MM.1S (cell line): ENCODE measurements at regions not wholly inside any gene's neighbourhood (a gene's known extent, or its start where the extent isn't known, plus 50 kb on each side); places are given as distances from the start of the nearest gene placed in this dataset.

ENCODE experiments used
- DNase-seq: peaks from one replicate; pipeline ENCODE4 v3.0.0-alpha.2; 2015
- H2AFZ ChIP-seq: fragments of 300-600 bp; sonication (generic); 2 replicates; pipeline ENCODE4 v1.6.0; 2016; ENCODE audit warnings: antibody characterized with exemption, low read length
- H3F3A ChIP-seq: fragments of 300-600 bp; sonication (generic); 2 replicates; pipeline ENCODE4 v1.6.1; 2016; ENCODE audit warnings: mild to moderate bottlenecking, antibody characterized with exemption, low read length, moderate library complexity, mixed read lengths; ENCODE audit not compliant: insufficient read depth
- H3K27ac ChIP-seq: fragments of 300-600 bp; sonication (generic); 2 replicates; pipeline ENCODE4 v1.5.1; 2016; ENCODE audit warnings: mild to moderate bottlenecking, low read length
- H3K27me3 ChIP-seq: fragments of 300-600 bp; sonication (generic); replicated peaks from 2 replicates; pipeline ENCODE4 v1.6.0; 2016; ENCODE audit warnings: low read length; ENCODE audit not compliant: insufficient read depth
- H3K36me3 ChIP-seq: fragments of 300-600 bp; sonication (generic); replicated peaks from 2 replicates; pipeline ENCODE4 v1.6.1; 2016; ENCODE audit warnings: mild to moderate bottlenecking, low read length, mixed read lengths; ENCODE audit not compliant: insufficient read depth
- H3K4me1 ChIP-seq: fragments of 300-600 bp; sonication (generic); 2 replicates; pipeline ENCODE4 v1.6.1; 2016; ENCODE audit warnings: low read length, mixed read lengths
- H3K4me2 ChIP-seq: fragments of 300-600 bp; sonication (generic); 2 replicates; pipeline ENCODE4 v1.6.0; 2016; ENCODE audit warnings: low read depth, low read length
- H3K4me3 ChIP-seq: fragments of 300-600 bp; sonication (generic); 2 replicates; pipeline ENCODE4 v1.5.1; 2016; ENCODE audit warnings: low read length, mixed read lengths
- H3K79me2 ChIP-seq: fragments of 300-600 bp; sonication (generic); 2 replicates; pipeline ENCODE4 v1.6.1; 2016; ENCODE audit warnings: mixed run types, low read length, mixed read lengths
- H3K9ac ChIP-seq: fragments of 300-600 bp; sonication (generic); 2 replicates; pipeline ENCODE4 v1.6.1; 2016; ENCODE audit warnings: low read length, mixed read lengths
- H3K9me2 ChIP-seq: fragments of 300-600 bp; sonication (generic); replicated peaks from 2 replicates; pipeline ENCODE4 v1.6.1; 2016; ENCODE audit warnings: mild to moderate bottlenecking, low read length, mixed read lengths; ENCODE audit not compliant: insufficient read depth
- H3K9me3 ChIP-seq: fragments of 300-600 bp; sonication (generic); replicated peaks from 2 replicates; pipeline ENCODE4 v1.6.1; 2016; ENCODE audit warnings: mild to moderate bottlenecking, low read length, mixed read lengths; ENCODE audit not compliant: insufficient read depth
- H4K20me1 ChIP-seq: fragments of 300-600 bp; sonication (generic); 2 replicates; pipeline ENCODE4 v1.6.1; 2016; ENCODE audit warnings: mild to moderate bottlenecking, low read length, moderate library complexity, mixed read lengths; ENCODE audit not compliant: insufficient read depth
- EZH2 ChIP-seq: fragments of 300-600 bp; sonication (generic); optimal IDR thresholded peaks from 2 replicates; pipeline ENCODE3; 2017; ENCODE audit warnings: low read depth, mild to moderate bottlenecking, antibody characterized with exemption, low read length, mixed read lengths
- EZH2phosphoT487 ChIP-seq: fragments of 300-600 bp; sonication (generic); IDR thresholded peaks from 2 replicates; pipeline ENCODE4 v1.6.1; 2018; ENCODE audit warnings: antibody characterized with exemption, low read length
- TF ChIP-seq, protein P1 (sequence below): fragments of 300-600 bp; sonication (generic); IDR thresholded peaks from 2 replicates; pipeline ENCODE4 v1.5.1; 2016; ENCODE audit warnings: antibody characterized with exemption, low read length, mixed read lengths

- DNase-seq = no peak
- Histone ChIP-seq H3K36me3 (no peaks in the 10 kb centered on the region), H4K20me1 (no peaks in the 10 kb centered on the region), H3K27ac (no peak overlapping the region), H3K9me3 (no peaks in the 10 kb centered on the region), H3K4me1 (no peaks in the 10 kb centered on the region), H2AFZ (no peak overlapping the region), H3F3A (no peaks in the 10 kb centered on the region), H3K4me3 (no peak overlapping the region), H3K27me3 (no peaks in the 10 kb centered on the region), H3K9ac (no peak overlapping the region), H3K79me2 (no peaks in the 10 kb centered on the region), H3K9me2 (no peaks in the 10 kb centered on the region), H3K4me2 (no peak overlapping the region)
- TF ChIP-seq EZH2phosphoT487 = no peak
- TF ChIP-seq, protein P1, sequence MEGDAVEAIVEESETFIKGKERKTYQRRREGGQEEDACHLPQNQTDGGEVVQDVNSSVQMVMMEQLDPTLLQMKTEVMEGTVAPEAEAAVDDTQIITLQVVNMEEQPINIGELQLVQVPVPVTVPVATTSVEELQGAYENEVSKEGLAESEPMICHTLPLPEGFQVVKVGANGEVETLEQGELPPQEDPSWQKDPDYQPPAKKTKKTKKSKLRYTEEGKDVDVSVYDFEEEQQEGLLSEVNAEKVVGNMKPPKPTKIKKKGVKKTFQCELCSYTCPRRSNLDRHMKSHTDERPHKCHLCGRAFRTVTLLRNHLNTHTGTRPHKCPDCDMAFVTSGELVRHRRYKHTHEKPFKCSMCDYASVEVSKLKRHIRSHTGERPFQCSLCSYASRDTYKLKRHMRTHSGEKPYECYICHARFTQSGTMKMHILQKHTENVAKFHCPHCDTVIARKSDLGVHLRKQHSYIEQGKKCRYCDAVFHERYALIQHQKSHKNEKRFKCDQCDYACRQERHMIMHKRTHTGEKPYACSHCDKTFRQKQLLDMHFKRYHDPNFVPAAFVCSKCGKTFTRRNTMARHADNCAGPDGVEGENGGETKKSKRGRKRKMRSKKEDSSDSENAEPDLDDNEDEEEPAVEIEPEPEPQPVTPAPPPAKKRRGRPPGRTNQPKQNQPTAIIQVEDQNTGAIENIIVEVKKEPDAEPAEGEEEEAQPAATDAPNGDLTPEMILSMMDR = no peak
- no peak for TF ChIP-seq EZH2
Observed at GRCh38 chr1:50257029-50257428, 148.3 kb downstream of the ELAVL4 start.
